Stimulated activated CD8-positive, alpha-beta memory T cell treated with anti-CD3 and anti-CD28 coated beads, Interleukin-4, amount 100 ng/mL, for 4 hours (primary cell): ENCODE measurements at regions not wholly inside any gene's neighbourhood (a gene's known extent, or its start where the extent isn't known, plus 50 kb on each side); places are given as distances from the start of the nearest gene placed in this dataset.
A peak's percentile ranks its signal among the peaks of the same experiment; 100 is the strongest.
"Not testable (repeated sequence)": the region's sequence is repeated elsewhere in the genome, so short reads cannot be mapped to it uniquely, and the experiment has no call there.

Source experiments
- DNase-seq, 2 donors: peaks; one replicate each; pipeline ENCODE4 v3.0.0-alpha.2; 2020; ENCODE audit warnings: low read depth in 2 of 2, low spot score in 1 of 2

DNA sequence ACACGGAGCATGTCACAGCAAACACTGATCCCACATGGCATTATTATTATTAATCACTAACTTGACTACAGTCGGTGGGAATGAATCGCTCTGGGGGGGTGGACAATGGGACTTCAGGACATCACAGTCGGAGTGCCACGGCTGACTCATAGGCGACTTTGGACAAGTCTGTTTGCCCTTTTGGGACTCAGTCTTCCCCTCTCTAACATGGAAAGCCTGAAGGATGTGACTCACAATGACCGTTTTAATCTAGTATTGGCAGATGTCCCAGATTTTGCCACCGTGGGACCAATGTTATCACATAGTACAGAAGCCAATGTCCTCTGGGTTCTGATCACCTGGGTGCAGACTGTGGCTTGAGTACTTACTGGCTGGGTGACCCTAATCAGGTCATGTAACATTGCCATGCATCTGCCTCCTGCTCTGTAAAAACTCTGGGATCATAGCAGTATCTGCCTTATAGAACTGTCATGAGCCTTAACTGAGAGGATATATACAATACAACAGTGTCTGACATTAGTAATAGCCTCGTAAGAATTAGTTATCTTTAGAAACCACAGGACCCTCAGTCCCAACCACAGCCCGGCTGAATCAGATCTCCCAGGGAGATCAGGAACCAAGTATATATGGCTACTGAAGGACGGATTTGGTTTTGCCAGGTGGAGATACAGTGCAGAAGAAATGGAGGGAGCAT is 362.6 kb downstream of the BCL11B start:
- DNase-seq = no peak

- DNase-seq = no peak
Observed at GRCh38 chr14:98910061-98910460, 361.9 kb downstream of the BCL11B start.

GRCh38 chr14:98912655-98913054 is 359.3 kb downstream of the BCL11B start:
- DNase-seq = no peak

DNA sequence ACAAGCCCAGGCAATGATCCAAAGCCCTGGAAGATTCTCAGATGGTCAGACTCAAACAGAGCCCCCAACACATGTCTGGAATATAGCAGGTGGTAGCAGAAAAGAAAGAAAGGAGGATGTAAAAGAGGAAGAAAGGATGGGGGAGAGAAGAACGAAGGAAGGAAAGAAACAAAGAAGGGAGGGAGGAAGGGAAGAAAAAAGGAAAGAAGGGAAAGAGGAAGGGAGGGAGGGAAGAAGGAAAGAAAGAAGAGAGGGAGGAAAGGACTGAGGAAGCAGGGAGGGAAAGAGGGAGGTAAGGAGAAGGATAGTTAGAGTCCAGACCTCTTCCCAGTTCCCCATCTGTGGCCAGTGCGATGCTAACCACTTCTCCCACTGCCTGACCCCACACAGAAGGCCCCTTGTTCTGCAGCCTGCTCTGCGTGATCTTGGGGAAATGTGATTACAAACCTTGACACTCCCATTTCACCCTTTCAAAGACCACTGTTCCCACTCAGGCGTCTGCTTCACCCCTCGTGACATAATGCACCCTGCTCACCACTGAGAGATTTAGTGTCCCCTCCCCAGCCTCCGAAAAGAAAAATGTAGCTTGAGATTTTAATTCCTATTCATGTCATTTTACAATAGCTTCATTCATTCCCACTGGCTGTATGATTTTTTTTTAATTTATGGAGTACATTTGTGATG is 357.9 kb downstream of the BCL11B start:
- no peak for DNase-seq

DNA sequence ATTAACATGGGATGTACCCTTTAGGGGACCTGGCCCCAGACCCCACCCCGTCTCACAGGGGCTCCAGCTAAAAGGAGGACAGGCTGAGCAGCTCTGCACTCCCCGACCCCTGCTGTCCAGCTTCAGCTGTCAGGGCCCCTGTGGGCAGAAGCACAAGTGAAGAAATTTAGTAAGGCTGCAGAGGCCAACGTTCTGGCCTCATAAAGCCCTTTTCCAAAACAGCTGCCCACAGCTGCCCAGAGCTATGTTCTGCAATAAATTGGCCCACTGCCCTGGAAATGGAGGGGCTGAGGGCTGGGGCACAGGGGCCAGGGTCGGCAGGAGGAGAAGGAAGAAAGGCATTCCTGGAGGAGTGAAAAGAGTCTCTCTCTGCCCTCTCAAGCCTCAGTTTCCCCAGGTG is 357.1 kb downstream of the BCL11B start:
- DNase-seq = no peak

DNA sequence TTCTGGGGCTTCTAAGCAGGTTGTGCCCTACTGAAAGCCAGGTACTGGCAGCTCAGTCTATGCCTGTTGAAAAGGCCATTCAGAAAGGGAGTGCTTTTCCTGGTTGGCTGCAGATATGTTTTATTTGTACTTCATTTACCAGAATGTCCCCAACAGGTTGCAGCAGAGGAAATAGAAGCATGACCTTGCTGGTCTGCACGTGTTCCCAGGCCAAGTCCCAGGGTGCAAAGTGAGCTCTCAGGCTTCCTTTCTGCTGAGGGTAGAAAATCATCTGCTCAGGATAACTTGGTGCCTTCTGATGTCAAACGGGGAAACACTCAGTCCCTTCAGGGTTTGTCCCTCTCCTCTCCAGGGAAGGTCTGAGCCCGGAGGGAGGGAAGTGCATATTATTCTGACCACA is 356.4 kb downstream of the BCL11B start:
- no peak for DNase-seq

DNA sequence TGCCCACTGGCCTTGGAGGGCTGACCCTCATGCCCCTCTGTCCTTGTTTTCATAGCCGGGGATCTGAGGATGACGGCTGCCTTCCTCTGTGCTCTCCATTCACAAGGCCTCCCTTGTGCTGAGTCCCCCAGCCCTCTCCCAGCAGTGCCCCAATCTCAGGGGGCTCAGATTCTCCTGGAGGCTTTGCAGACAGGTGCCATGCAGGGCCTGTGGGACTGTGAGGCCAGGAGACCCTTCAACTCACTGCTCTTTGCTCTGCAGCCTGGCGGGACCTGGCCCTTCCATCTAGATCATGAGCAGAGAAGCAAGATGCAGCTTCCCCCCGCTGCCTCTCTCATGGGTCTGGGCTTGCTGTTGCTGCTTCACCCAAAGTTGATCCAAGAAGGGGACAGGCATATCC is 356.0 kb downstream of the BCL11B start:
- no peak for DNase-seq

- no peak for DNase-seq
Observed at GRCh38 chr14:98916476-98916875, 355.5 kb downstream of the BCL11B start.

GRCh38 chr14:98919434-98919833 is 352.6 kb downstream of the BCL11B start:
- DNase-seq = no peak

GRCh38 chr14:98921306-98921705 is 350.7 kb downstream of the BCL11B start:
- not testable (repeated sequence) for DNase-seq

DNA sequence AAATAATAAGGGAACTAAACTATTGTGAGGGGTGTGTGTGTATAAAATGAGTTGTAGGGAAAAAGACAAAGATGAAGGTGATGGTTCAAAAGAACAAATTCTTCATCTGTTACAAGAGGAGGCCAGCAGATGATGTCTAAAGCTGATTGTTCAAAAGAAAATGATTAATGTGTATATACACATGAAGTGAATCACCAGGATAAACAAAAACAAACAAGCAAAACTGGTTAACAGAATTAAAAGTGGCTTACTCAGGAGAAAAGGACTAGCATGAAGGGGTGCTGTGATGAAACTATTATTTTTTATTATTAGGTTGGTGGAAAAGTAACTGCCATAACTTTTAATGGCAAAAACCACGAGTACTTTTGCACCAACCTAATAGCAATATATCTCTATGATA is 348.4 kb downstream of the BCL11B start:
- no peak for DNase-seq

GRCh38 chr14:98924046-98924445 is 348.0 kb downstream of the BCL11B start:
- DNase-seq = no peak

- no peak for DNase-seq
Observed at GRCh38 chr14:98925354-98926040, 346.5 kb downstream of the BCL11B start.

DNA sequence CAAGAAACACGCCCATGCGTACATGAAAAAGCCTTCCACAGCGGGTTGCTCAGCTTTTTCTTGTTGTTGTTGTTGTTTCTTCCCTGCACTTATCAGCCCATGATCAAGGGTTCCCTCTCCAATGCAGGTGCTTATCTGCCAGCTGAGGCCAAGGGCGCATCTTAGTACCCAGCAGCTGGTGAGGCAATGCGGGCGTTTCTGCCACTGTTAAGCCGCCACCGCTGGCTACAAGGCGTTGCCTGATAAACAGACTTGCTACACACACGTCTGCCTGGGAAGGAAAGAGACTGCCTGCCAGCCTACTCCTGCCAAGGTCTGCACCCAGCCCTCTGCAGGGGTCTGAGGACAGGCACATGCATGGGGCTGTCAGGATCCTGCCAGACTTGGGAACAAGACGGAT is 345.9 kb downstream of the BCL11B start:
- no peak for DNase-seq

DNA sequence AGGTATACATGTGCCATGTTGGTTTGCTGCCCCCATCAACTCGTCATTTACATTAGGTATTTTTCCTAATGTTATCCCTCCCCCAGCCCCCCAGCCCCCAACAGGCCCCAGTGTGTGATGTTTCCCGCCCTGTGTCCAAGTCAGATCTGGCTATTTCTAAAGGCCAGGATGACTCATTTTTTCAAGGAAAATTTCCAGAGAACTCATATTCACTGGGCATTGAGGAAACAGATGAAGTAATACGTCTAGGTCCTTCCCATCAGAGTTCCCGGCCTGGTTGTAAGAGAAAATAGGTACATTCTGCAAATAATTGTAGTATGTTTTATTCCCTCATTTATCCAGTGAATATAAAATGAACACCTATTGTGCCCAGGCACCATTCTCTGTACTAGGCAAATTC is 345.2 kb downstream of the BCL11B start:
- no peak for DNase-seq

DNA sequence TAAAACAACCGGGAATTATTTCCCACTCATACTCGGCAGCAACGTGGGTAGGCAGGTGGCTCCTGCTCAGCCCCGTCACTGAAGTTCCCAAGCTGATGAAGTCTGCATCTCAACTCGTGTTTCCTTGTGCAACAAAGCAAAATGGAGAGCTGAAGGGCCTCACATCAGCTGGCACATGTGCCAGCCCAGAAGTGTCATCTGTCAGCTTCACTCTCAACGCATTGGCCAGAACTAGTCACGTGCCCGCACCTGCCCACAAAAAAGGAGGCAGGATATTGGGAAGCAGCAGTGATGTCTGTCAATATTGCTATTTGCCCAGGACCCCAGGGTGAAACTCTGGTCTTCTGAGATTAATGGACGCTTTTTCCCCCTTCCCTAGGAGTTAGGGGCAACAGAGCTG is 344.0 kb downstream of the BCL11B start:
- DNase-seq = no peak

- DNase-seq = no peak
Observed at GRCh38 chr14:98928418-98928817, 343.6 kb downstream of the BCL11B start.

GRCh38 chr14:98931126-98931525 is 340.9 kb downstream of the BCL11B start:
- DNase-seq = no peak

GRCh38 chr14:98931911-98932310 is 340.1 kb downstream of the BCL11B start:
- peak; percentile 9 to 33 for DNase-seq

- no peak for DNase-seq
Observed at GRCh38 chr14:98932431-98933325, 339.3 kb downstream of the BCL11B start.

- not testable (repeated sequence) for DNase-seq
Observed at GRCh38 chr14:98934569-98934968, 337.4 kb downstream of the BCL11B start.
